SU-DHL-6 (cell line): ENCODE measurements at regions not wholly inside any gene's neighbourhood (a gene's known extent, or its start where the extent isn't known, plus 50 kb on each side); places are given as distances from the start of the nearest gene placed in this dataset.

ENCODE experiments used
- EZH2phosphoT487 ChIP-seq: fragments of 200-600 bp; sonication (generic), shearing (Covaris generic); conservative IDR thresholded peaks from 2 replicates; pipeline ENCODE4 v1.6.1; 2018; ENCODE audit warnings: mild to moderate bottlenecking, antibody characterized with exemption, low read length, moderate library complexity, mixed read lengths
- TF ChIP-seq, protein P1 (sequence below): fragments of 200-600 bp; sonication (generic); IDR thresholded peaks from one replicate; pipeline ENCODE4 v1.5.1; 2017; ENCODE audit warnings: antibody characterized with exemption, mild to moderate bottlenecking, low read length, moderate library complexity; ENCODE audit not compliant: insufficient read depth, poor library complexity, severe bottlenecking

DNA sequence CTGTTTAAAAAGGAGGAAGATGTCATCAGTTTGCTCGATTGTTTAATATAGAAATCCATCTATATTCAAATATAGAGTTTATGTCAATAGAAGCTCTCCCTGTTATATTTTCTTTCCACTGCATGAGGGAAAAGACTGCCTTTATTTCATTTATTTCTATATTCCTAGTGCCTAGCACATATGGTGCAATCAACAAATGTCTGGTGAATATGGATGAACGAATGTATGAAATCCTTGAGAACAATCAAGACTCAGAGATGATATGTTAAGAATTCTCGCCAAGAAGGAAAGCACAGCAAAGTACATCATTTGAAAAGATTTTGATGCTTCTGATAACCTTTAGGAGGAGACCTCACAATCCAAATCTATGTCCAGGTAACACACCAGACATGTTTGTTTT, 296.0 kb upstream of the LMO3 start:
- TF ChIP-seq, protein P1, sequence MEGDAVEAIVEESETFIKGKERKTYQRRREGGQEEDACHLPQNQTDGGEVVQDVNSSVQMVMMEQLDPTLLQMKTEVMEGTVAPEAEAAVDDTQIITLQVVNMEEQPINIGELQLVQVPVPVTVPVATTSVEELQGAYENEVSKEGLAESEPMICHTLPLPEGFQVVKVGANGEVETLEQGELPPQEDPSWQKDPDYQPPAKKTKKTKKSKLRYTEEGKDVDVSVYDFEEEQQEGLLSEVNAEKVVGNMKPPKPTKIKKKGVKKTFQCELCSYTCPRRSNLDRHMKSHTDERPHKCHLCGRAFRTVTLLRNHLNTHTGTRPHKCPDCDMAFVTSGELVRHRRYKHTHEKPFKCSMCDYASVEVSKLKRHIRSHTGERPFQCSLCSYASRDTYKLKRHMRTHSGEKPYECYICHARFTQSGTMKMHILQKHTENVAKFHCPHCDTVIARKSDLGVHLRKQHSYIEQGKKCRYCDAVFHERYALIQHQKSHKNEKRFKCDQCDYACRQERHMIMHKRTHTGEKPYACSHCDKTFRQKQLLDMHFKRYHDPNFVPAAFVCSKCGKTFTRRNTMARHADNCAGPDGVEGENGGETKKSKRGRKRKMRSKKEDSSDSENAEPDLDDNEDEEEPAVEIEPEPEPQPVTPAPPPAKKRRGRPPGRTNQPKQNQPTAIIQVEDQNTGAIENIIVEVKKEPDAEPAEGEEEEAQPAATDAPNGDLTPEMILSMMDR = no peak
- TF ChIP-seq EZH2phosphoT487 = no peak
